ENCODE measurements at regions not wholly inside any gene's neighbourhood (a gene's known extent, or its start where the extent isn't known, plus 50 kb on each side); places are given as distances from the start of the nearest gene placed in this dataset.

- TF ChIP-seq, protein P1, sequence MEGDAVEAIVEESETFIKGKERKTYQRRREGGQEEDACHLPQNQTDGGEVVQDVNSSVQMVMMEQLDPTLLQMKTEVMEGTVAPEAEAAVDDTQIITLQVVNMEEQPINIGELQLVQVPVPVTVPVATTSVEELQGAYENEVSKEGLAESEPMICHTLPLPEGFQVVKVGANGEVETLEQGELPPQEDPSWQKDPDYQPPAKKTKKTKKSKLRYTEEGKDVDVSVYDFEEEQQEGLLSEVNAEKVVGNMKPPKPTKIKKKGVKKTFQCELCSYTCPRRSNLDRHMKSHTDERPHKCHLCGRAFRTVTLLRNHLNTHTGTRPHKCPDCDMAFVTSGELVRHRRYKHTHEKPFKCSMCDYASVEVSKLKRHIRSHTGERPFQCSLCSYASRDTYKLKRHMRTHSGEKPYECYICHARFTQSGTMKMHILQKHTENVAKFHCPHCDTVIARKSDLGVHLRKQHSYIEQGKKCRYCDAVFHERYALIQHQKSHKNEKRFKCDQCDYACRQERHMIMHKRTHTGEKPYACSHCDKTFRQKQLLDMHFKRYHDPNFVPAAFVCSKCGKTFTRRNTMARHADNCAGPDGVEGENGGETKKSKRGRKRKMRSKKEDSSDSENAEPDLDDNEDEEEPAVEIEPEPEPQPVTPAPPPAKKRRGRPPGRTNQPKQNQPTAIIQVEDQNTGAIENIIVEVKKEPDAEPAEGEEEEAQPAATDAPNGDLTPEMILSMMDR (IDR thresholded peaks at IDR 0.05; ENCODE audit: low read depth, low read length, poor library complexity, severe bottlenecking) = no peak
- no peak for TF ChIP-seq EZH2phosphoT487 (IDR thresholded peaks at IDR 0.05; ENCODE audit: borderline replicate concordance, low read length)
These were observed 554.6 kb upstream of the SALL3 start for GRCh38 chr18:78425019-78425412.
